Lower leg skin (tissue), 4 donors: ENCODE measurements at regions not wholly inside any gene's neighbourhood (a gene's known extent, or its start where the extent isn't known, plus 50 kb on each side); places are given as distances from the start of the nearest gene placed in this dataset.
"Not testable (repeated sequence)": the region's sequence is repeated elsewhere in the genome, so short reads cannot be mapped to it uniquely, and the experiment has no call there.

Experiments
- DNase-seq, 2 donors: peaks; one replicate each; pipeline ENCODE4 v3.0.0-alpha.2; 2019; ENCODE audit warnings: low spot score in 2 of 2
- H3K4me3 ChIP-seq: fragments of 200-600 bp; sonication (generic); 2 replicates; pipeline ENCODE4 v1.5.1; 2017; ENCODE audit warnings: mild to moderate bottlenecking, low read depth; ENCODE audit not compliant: poor library complexity, severe bottlenecking
- POLR2A ChIP-seq, 2 donors: fragments of 450-650 bp; IDR thresholded peaks; one replicate each; pipeline ENCODE4 v1.6.1; 2016 to 2017; ENCODE audit warnings: antibody characterized with exemption in 2 of 2, mild to moderate bottlenecking in 1 of 2, moderate library complexity in 1 of 2
- WGBS, 2 donors: methylation state at CpG; one replicate each; pipeline ENCODE4 v1.1.5; 2018; 5-methylcytosine and 5-hydroxymethylcytosine counted together
- intact Hi-C: fragments of 100-400 bp; cut with DNase I; formaldehyde crosslinking; loops from one replicate; pipeline ENCODE4 v1.15.0; 2023; ENCODE audit warnings: low total_unique reads
- TF ChIP-seq, protein P1 (sequence below), 3 donors: fragments of 450-650 bp; IDR thresholded peaks; one replicate each; pipeline ENCODE4 v1.5.1; 2016; ENCODE audit warnings: antibody characterized with exemption in 3 of 3, mild to moderate bottlenecking in 3 of 3, moderate library complexity in 2 of 3

DNA sequence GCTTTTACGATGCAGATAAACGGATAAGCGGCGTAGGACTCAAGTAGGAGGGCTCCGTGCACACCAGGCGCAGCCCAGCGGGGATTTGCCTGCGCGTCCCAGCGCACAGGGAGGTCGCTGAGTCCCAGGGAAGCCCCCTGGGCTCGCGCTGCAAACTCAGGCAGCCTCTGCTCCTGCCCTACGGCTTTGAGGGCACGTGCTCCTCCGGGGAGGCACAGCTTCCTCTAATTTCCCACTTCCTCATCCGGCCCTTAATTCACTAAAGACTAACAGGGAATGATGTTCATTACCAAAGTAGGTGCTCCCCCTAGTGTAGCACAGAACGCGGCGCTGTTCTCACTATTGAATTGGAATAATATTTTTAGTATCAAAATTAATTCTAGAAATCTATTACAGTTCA is 825.4 kb downstream of the KCNJ18 start:
- WGBS, 2 donors: 57 to 67% methylated on average over 20 of the region's 20 CpGs
- intact Hi-C loops: no loop called here
- no peak overlapping the region for H3K4me3 ChIP-seq
- DNase-seq: peak in 1 of 2 donors; percentile 23
- no peak for TF ChIP-seq POLR2A (IDR thresholded peaks at IDR 0.05)
- TF ChIP-seq, protein P1, sequence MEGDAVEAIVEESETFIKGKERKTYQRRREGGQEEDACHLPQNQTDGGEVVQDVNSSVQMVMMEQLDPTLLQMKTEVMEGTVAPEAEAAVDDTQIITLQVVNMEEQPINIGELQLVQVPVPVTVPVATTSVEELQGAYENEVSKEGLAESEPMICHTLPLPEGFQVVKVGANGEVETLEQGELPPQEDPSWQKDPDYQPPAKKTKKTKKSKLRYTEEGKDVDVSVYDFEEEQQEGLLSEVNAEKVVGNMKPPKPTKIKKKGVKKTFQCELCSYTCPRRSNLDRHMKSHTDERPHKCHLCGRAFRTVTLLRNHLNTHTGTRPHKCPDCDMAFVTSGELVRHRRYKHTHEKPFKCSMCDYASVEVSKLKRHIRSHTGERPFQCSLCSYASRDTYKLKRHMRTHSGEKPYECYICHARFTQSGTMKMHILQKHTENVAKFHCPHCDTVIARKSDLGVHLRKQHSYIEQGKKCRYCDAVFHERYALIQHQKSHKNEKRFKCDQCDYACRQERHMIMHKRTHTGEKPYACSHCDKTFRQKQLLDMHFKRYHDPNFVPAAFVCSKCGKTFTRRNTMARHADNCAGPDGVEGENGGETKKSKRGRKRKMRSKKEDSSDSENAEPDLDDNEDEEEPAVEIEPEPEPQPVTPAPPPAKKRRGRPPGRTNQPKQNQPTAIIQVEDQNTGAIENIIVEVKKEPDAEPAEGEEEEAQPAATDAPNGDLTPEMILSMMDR (IDR thresholded peaks at IDR 0.05): no peak

DNA sequence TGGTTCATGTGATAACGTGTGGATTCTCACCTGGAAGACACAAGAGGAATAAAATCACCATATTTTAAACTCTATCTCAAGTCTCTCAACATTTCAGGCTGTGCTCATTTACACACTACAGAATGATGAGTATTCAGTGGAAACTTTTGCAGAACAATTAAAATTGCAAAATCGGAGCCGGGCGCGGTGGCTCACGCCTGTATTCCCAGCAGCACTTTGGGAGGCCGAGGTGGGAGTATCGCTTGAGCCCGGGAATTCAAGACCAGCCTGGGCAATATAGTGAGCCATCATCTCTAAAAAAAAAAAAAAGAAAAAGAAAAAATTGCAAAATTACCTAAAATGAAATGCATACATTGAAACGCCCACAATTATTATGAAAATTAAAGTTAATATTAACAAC is 825.9 kb downstream of the KCNJ18 start:
- intact Hi-C loops: no loop called here
- WGBS, 2 donors: 85 to 86% methylated on average over 10 of the region's 10 CpGs
- no peak for TF ChIP-seq POLR2A (IDR thresholded peaks at IDR 0.05)
- TF ChIP-seq, protein P1 (IDR thresholded peaks at IDR 0.05): no peak
- H3K4me3 ChIP-seq: no peak overlapping the region
- peak in 1 of 2 donors; percentile 65 for DNase-seq

DNA sequence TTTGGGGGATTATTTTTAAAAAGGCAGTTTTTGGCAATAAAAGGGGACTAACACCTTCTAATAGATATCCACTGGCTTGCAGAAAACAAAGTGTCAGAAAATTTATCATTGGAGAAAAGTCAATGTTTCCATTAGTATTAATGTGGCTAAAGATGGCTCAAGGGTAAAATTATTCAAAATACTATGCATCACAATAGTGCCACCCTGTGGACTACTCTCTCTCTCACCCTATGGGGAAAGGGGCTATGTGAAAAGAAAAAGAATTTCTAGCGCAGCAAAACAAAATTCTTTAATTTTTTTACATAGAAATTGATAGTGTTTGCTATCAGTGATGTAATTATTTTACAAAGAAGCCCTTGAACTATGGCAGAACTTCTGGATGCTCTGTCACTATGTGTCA is 856.5 kb downstream of the KCNJ18 start:
- 46 to 69% methylated on average over 1 of the region's 1 CpG for WGBS, 2 donors
- DNase-seq, intact Hi-C loops, H3K4me3 ChIP-seq: not testable (repeated sequence)

DNA sequence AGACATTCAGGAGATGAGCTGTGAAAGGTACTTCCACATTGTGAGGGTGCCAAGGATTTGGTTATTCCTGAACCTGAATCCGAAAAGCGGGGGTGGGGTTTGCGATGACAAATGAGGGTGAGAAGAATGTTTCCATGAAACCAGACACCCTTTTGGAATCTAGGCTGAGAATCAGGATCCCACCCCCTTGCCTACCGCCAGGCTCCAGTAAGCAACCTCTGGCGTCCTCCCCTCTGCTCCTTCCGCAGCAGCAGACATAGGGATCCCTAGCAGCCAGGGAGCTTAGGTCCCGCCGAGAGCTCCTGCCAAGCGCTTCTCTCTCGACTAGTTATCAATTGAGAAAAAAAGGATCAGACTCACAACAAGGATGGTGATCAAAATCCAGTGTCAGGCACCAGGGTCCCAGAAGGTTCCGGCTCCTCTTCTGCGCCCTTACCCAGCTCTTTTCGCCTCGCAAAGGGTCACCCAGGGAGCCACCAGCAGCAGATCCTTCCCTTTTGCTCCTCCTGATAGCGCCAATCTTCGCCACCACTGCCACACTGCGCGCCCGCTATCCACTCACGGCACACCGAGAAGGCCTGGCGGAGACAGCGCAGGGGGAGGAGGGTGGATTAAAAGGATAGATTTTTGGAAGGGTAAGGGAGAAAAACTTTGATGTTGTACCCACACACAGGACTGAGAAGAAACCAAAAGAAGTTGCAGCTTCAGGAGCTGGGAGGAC is 859.5 kb downstream of the KCNJ18 start:
- WGBS, 2 donors: 72 to 78% methylated on average over 23 of the region's 23 CpGs
- DNase-seq, intact Hi-C loops, H3K4me3 ChIP-seq: not testable (repeated sequence)

DNA sequence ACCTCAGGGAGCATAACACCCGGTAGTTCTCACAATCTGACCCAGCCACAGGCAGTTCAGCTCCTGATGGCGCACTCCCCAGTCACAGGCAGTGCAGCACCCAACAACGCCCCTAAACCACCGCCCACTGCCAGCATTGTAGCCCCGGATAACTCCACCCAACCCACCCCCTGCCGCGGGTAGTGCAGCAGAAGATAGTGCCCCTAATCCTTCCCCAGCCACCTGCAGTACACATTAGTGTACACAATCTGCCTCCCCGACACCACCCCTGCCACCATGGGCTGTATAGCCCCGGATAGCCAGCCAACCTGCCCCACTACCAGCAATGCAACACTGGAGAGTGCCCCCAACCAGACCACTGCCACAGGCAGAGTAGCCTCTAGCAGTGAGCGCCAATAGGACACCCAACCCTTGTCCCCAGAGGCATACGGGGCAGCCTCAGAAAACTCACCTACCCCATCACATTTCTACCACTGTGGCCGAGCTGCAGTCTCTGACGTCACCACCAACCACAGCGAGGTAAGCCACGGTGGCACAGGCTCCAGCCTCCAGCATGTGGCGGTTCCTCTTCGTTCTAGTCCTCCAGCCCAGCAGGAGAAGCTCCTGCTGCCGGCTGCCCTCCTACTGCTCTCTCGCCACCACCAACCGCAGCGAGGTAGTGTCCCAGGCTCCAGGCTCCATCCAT is 877.3 kb downstream of the KCNJ18 start:
- WGBS, 2 donors: 86 to 89% methylated on average over 21 of the region's 21 CpGs
- TF ChIP-seq, protein P1 (IDR thresholded peaks at IDR 0.05): no peak
- no peak for TF ChIP-seq POLR2A (IDR thresholded peaks at IDR 0.05)
- intact Hi-C loops: no loop called here
- H3K4me3 ChIP-seq: no peak overlapping the region
- peak in 1 of 2 donors; percentile 80 for DNase-seq

DNA sequence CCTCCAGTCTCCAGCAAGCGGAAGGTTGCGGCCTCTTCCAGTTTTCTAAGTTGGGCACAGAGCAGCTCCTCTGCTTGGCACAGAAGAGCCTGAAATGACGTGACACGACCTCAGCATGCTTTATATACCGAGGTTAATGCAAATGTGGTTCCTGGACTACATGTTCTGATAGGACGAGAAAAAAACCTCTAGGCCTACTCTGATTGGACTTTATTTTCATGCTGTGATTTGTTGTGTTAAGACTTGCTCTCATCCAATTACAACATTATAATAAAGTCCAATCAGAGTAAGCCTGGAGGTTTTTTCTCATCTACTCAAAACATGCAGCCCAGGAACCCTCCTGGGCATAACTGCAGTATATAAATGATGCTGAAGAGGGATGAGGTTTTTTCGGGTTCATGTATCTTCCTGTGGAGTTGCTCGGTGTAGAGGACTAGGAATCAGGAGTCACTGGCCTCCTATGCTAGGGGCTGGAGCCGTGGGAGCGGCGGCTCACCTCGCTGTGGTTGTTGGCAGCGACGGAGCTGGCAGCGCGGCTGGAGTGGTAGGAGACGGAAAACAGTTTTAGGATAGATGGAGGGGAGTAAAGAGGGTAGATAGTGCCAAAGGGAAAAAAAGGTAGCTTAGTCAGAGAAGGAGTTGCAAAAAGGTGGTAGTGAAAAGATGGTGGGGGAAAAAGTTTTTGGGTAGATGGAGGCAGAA is 878.0 kb downstream of the KCNJ18 start:
- no peak for TF ChIP-seq POLR2A (IDR thresholded peaks at IDR 0.05)
- TF ChIP-seq, protein P1 (IDR thresholded peaks at IDR 0.05): no peak
- intact Hi-C loops: no loop called here
- WGBS, 2 donors: 79 to 82% methylated on average over 17 of the region's 17 CpGs

More for the DNA sequence above, 878.0 kb downstream of the KCNJ18 start:
- H3K4me3 ChIP-seq: no peak overlapping the region
- DNase-seq: no peak
